GM13977 (cell line): ENCODE measurements at regions not wholly inside any gene's neighbourhood (a gene's known extent, or its start where the extent isn't known, plus 50 kb on each side); places are given as distances from the start of the nearest gene placed in this dataset.

Experiments used
- DNase-seq: peaks from one replicate; pipeline ENCODE4 v3.0.0; 2012; ENCODE audit warnings: low spot score
- CTCF ChIP-seq: IDR thresholded peaks from 2 replicates; pipeline ENCODE4 v1.5.1; 2012; ENCODE audit warnings: mild to moderate bottlenecking, control low read depth; ENCODE audit not compliant: insufficient read depth; ENCODE audit errors: extremely low read depth, missing control alignments
- in situ Hi-C: fragments of 300-500 bp; cut with MboI; formaldehyde crosslinking; loops from one replicate; pipeline ENCODE4 v1.12.0; 2022; ENCODE audit warnings: low sequenced_read_pairs, low pct_unique_long_range_greater_than_20kb, mixed read lengths, inconsistent platforms; ENCODE audit not compliant: unreplicated experiment

DNA sequence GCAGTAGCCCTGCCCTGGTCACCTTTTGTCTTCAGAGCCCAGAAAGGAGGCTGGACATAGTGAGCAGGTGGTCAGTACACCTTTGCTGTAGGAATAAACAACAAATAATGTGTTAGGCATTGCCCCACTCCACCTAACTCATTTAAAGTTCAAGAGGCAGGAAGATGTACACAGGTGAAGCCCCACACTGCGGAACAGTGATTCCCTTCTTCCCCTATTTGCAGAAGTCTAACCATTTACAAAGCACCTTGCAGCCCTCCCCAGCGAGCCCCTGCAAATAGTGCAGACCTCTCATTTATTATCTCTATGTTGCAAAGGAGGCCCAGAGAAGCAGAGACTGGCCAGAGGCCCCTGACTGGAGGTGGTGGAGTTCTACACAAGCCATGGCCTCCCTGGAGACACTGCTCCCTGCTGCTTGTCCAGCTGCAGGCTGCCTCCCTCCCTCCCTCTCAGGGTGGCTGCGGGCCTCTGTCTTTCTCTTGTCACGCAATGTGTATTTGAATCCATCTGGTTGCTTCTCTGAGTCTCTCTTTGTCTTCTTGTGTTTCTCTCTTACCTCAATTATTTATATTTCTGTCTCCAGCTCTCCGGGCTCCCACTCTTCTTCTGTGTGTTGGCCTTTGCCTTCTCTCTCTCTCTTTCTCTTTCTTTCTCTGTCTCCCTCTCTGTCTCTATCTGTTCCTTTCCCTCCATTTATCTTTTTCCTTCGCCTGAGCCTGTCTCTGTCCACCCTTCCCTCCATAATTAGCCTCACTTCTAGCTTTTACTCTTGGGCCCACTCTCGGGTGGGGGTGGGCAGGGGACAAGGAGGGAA, 59.1 kb upstream of the PRDM11 start:
- in situ Hi-C loops, result no loop called here
- DNase-seq, result no peak
- TF ChIP-seq CTCF, result no peak

- in situ Hi-C loops, result no loop called here
- no peak for DNase-seq
- no peak for TF ChIP-seq CTCF
These were observed 58.6 kb upstream of the PRDM11 start for GRCh38 chr11:45087900-45088160.

GRCh38 chr11:45089251-45089650, 57.2 kb upstream of the PRDM11 start:
- TF ChIP-seq CTCF, result no peak
- no peak for DNase-seq
- in situ Hi-C loops, result no loop called here

DNA sequence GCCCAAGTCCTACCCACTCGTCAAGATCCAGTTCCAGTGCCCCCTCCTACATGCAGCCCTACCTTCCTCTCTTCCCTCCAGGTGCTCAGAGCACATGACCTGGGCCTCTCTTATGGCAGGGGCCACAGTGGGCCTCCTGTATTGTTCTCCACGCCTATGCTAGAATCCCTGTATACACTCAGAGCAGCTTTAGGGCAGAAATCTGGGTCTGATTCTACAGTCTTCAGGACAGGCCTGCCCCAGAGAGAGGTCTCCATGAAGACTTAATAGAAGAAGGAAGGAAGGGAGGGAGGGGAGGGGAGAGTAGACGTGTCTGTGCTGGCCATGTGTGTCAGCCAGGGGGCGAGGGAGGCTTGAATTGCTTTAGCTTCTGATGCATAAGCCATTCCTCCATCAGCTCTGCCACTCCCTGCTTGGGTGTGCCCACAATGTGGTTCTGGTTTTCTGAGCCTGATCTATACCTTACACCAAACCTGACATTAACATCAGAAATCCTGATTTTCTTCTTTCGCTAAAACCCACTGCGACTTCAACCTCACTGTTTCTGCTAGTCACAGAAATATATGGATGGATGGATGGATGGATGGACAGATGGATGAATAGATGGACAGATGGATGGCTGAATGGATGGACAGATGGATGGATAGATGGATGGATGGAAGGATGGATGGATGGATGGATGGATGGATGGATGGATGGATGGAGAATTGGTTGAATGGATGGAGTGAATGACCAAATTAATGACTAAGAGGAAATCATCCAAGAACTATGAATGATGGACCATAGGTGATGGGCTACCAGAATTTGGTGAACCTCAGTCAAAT, 56.6 kb upstream of the PRDM11 start:
- no peak for TF ChIP-seq CTCF
- in situ Hi-C loops, result no loop called here
- no peak for DNase-seq

GRCh38 chr11:45090607-45091006, 55.8 kb upstream of the PRDM11 start:
- no peak for TF ChIP-seq CTCF
- in situ Hi-C loops, result no loop called here

GRCh38 chr11:45091563-45092403, 54.7 kb upstream of the PRDM11 start:
- in situ Hi-C loops, result no loop called here
- DNase-seq, result no peak
- no peak for TF ChIP-seq CTCF

More at GRCh38 chr11:45090607-45091006, 55.8 kb upstream of the PRDM11 start:
- no peak for DNase-seq
